Right lobe of liver (tissue), 4 donors: ENCODE measurements at regions not wholly inside any gene's neighbourhood (a gene's known extent, or its start where the extent isn't known, plus 50 kb on each side); places are given as distances from the start of the nearest gene placed in this dataset.

Source experiments
- POLR2A ChIP-seq: fragments of 450-650 bp; IDR thresholded peaks from one replicate; pipeline ENCODE4 v1.6.1; 2017; ENCODE audit warnings: antibody characterized with exemption, mild to moderate bottlenecking
- TF ChIP-seq, protein P1 (sequence below), 4 donors: fragments of 200-600 bp in 3 of 4; fragments of 450-650 bp in 1 of 4; IDR thresholded peaks; one replicate each; pipeline versions ENCODE4 v1.5.1 to v1.8.0; 2016 to 2022; ENCODE audit warnings: antibody characterized with exemption in 4 of 4, mild to moderate bottlenecking in 2 of 4
- donor health status: DM: no; HTN: no; CAD: no.
- donor health status: DM: no; HTN: no; CAD: no.
- donor health status: DM: no; HTN: yes; CAD: no.

DNA sequence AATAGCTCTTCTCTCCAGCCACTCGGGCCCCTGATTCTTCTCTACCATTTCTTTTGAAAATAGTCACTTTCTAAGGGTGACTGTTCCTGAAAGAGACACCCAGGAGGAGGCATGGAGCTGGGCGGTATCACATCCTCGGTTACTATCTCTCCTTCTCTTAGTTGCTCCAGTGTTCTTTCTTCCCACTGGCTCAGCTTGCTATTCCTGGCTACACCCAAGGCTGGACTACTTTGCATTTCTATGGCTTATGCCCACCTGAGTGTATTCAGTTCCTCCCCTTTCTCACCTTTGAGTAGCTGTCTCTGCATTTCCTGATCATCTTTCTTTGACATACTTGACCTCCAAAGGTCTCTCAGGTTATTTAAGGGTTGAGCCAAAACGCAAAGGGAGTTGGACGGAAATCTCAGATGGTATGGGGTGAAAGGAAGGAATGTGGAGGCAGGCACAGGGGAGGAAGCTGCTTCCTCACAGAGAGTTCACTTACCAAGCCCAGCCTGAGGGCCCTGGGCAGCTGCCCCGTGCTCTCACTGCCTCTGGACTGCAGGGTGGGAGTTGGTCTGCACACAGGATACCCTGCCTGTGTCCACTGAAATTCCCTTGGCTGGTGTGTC is 155.7 kb downstream of the SNX19 start:
- TF ChIP-seq, protein P1, sequence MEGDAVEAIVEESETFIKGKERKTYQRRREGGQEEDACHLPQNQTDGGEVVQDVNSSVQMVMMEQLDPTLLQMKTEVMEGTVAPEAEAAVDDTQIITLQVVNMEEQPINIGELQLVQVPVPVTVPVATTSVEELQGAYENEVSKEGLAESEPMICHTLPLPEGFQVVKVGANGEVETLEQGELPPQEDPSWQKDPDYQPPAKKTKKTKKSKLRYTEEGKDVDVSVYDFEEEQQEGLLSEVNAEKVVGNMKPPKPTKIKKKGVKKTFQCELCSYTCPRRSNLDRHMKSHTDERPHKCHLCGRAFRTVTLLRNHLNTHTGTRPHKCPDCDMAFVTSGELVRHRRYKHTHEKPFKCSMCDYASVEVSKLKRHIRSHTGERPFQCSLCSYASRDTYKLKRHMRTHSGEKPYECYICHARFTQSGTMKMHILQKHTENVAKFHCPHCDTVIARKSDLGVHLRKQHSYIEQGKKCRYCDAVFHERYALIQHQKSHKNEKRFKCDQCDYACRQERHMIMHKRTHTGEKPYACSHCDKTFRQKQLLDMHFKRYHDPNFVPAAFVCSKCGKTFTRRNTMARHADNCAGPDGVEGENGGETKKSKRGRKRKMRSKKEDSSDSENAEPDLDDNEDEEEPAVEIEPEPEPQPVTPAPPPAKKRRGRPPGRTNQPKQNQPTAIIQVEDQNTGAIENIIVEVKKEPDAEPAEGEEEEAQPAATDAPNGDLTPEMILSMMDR (IDR thresholded peaks at IDR 0.05): no peak
- TF ChIP-seq POLR2A: no peak
